HG02798 (cell line): ENCODE measurements at regions not wholly inside any gene's neighbourhood (a gene's known extent, or its start where the extent isn't known, plus 50 kb on each side); places are given as distances from the start of the nearest gene placed in this dataset.

Source experiments
- ATAC-seq: cut with Tn5 transposase; IDR thresholded peaks from one replicate; pipeline ENCODE4 v1.9.1; 2021; ENCODE audit warnings: mild to moderate bottlenecking; ENCODE audit not compliant: unreplicated experiment, poor library complexity

GRCh38 chr1:29753244-29753643 lies 516.9 kb downstream of the PTPRU start:
- ATAC-seq, result no peak

- ATAC-seq, result no peak
Observed at GRCh38 chr1:29752141-29752540, 515.8 kb downstream of the PTPRU start.

GRCh38 chr1:29749024-29749945 lies 513.0 kb downstream of the PTPRU start:
- ATAC-seq, result no peak

GRCh38 chr1:29747196-29747595 lies 510.9 kb downstream of the PTPRU start:
- ATAC-seq, result no peak

DNA sequence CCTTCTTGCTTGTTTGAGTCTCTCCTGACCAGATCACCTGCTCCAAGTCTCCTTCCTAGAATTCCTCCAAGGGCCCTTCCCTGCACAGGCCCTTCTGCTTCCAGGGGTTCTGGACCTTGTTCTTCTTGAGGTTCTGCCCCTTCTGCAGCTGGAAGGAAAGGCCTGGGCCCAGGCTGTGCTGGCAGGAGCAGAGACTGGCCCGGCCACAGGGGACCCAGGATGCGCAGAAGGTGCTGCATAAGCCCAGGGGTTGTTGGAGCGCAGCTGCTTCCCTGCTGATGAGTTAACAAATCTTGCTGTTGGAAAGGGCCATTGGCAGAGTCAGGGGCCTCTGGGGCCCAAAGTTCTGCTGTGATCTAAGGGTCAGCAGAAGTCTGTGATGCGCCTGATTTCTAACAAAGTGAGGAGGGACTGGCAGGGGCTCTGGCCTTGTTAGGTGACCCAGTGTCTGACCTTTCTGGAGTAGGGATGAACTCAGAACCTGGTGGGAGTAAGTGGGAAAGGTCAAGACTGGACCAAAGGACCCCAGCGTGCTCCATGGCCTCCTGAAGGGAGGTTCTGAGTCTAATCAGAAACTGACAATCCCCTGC lies 509.8 kb downstream of the PTPRU start:
- no peak for ATAC-seq

DNA sequence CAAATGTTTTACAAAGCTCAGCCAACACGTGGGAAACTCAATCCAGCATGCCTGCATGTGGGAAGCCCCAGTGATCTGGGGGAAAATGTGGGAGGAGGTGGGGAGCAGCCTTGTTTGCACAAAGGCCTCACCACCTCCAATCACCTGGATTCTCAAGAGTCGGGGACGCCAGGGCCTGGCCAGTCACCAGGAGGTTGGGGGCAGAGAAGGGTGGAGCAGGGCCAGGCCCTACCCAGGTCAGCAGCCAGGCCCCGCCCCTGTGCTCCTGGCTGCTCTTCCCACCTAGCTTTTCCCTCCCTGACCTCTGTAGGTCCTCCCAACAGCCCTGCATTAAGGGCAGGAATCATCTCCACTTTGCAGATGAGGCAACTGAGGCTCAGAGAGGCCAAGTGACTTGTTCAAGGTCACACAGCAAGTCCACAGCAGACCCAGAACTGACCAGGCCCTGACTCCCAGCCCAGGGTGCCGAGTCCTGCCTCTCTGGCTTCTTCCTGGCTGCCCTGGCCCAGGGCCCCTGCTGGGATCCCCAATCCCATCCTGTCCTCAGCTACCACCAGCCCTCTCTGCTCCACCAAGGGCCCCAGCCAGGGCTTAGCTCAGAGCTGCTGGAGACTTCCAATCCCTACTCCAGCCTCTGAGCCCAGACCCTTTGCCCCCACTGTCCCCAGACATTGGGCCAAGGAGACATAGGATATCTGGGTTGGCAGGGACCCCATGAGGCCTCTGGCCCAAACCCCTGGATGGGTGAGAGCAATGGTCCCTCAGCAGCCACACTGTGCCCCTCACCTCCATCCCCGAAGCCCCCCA lies 508.6 kb downstream of the PTPRU start:
- no peak for ATAC-seq

DNA sequence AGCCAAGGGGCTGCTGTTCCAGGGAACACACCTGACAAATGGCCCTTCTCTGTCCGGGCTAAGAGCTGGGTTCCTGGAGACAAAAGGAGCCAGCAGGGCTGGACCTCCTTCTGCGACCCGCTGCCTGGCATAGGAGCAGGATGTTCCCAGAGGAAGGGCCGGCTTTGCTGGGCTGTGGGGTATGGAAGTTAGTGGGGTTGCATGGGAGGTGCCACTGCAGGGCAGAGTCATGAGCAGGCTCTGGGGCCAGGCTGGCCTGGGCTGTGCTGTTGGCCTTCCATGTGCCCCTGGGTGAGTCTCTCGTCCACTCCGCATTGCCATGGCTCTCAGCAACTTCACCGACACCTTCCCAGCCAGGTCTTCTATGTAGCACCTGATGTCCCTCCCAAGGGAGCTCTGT lies 507.6 kb downstream of the PTPRU start:
- no peak for ATAC-seq

GRCh38 chr1:29743264-29743663 lies 506.9 kb downstream of the PTPRU start:
- no peak for ATAC-seq

DNA sequence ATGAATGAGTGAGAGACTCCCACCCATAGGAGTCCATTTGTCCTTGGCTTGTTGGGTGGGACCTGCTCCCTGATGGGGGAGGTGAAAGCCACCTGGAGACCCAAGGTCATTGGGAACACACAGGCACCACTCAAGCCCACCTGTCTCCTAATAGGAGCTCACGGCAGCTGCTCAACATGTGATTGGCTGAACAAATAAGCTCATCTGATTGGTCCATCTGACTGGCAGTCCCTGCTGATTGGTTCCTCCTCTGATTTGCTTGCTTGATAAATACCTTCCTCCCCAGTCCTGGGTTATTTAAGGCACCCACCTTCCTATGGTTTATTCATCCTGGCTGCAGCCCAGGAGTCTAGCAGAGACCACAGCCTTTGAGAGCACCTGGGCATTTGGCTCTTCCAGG lies 502.9 kb downstream of the PTPRU start:
- no peak for ATAC-seq

GRCh38 chr1:29736582-29737188 lies 500.4 kb downstream of the PTPRU start:
- no peak for ATAC-seq

GRCh38 chr1:29732453-29732852 lies 496.1 kb downstream of the PTPRU start:
- no peak for ATAC-seq

GRCh38 chr1:29730623-29731022 lies 494.3 kb downstream of the PTPRU start:
- no peak for ATAC-seq

GRCh38 chr1:29729281-29729680 lies 493.0 kb downstream of the PTPRU start:
- no peak for ATAC-seq

- no peak for ATAC-seq
Observed at GRCh38 chr1:29728703-29729102, 492.4 kb downstream of the PTPRU start.

DNA sequence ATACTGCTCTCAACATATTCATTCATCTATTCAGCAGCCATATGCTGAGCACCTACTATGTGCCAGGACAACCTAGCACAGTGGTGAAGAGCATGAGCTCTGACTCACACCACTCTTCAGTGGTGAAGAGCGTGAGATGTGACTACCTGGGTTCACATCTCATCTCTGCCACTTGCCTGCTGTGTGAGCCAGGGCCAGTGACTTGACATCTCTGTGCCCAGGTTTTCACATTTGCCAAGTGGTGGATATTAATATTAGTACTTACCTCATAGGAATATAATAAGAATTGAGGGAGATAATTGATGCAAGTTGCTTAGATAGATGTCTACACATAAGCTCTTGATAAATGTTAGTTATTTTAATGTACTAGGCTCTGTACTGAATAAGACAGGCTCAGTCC lies 488.9 kb downstream of the PTPRU start:
- ATAC-seq, result no peak

- no peak for ATAC-seq
Observed at GRCh38 chr1:29722598-29722997, 486.3 kb downstream of the PTPRU start.

DNA sequence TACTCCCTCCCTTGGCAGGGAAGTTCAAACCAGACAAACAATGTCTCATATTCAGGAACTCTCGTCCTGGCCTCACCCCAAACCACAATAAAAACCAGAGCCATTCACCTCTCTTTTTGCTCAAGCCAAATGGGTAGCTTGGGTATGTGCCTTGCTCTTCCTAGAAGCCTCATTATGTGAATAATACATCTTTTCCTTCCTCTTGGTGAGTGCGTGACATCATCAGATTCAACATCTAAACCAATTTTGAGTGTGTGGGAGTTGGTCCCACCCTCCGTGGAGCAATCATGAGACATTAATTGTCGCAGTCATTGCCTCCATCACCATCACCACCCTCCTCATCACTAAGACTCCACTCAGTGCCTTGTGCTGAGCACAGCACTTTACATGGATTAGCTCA lies 482.9 kb downstream of the PTPRU start:
- ATAC-seq, result no peak

DNA sequence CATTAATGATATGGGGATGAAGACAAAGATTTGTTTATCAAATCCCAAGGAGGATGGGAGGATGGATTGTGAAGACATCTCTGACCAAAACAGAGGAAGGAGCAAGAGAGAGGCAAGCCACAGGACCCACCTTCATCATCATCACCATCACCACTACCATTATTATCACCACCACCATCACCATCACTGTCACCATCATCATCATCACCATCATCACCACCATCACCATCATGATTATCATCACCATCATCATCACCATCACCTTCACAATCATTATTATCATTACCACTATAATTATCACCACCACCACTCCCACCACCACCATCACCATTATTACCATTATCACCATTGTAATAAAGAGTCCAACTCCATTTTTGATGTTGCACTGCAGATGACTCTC lies 482.5 kb downstream of the PTPRU start:
- ATAC-seq, result no peak

- ATAC-seq, result no peak
Observed at GRCh38 chr1:29716306-29716705, 480.0 kb downstream of the PTPRU start.

- ATAC-seq, result no peak
Observed at GRCh38 chr1:29713857-29714256, 477.5 kb downstream of the PTPRU start.

GRCh38 chr1:29712801-29713200 lies 476.5 kb downstream of the PTPRU start:
- ATAC-seq, result no peak
